NB4 (cell line): ENCODE measurements at regions not wholly inside any gene's neighbourhood (a gene's known extent, or its start where the extent isn't known, plus 50 kb on each side); places are given as distances from the start of the nearest gene placed in this dataset.

Experiments
- DNase-seq: peaks from one replicate; pipeline ENCODE4 v3.0.0; 2010; ENCODE audit warnings: low read depth
- H3K4me3 ChIP-seq: one replicate; pipeline ENCODE4 v1.5.1; 2011; ENCODE audit warnings: mild to moderate bottlenecking, low read depth, low read length, moderate library complexity
- CTCF ChIP-seq: IDR thresholded peaks from one replicate; pipeline ENCODE4 v1.5.1; 2012; ENCODE audit warnings: low read depth, low read length
- MAX ChIP-seq: IDR thresholded peaks from 2 replicates; pipeline ENCODE4 v1.6.1; 2011; ENCODE audit warnings: low read depth, low read length
- MYC ChIP-seq: IDR thresholded peaks from 2 replicates; pipeline ENCODE4 v1.6.1; 2011; ENCODE audit warnings: low read depth, low read length
- POLR2A ChIP-seq: IDR thresholded peaks from 2 replicates; pipeline ENCODE4 v1.6.1; 2011; ENCODE audit warnings: mild to moderate bottlenecking; ENCODE audit not compliant: insufficient read length; ENCODE audit errors: extremely low read depth

GRCh38 chr7:42687211-42688055, 224.4 kb downstream of the C7orf25 start:
- TF ChIP-seq POLR2A (no peak), MAX (no peak), CTCF (no peak), MYC (no peak)
- H3K4me3 ChIP-seq = no peak overlapping the region
- DNase-seq = no peak

- DNase-seq = no peak
- H3K4me3 ChIP-seq = no peak overlapping the region
- TF ChIP-seq MAX = no peak
- TF ChIP-seq CTCF = no peak
- no peak for TF ChIP-seq POLR2A
- TF ChIP-seq MYC = no peak
Observed at GRCh38 chr7:42686594-42687156, 225.2 kb downstream of the C7orf25 start.

- no peak overlapping the region for H3K4me3 ChIP-seq
- DNase-seq = no peak
- no peak for TF ChIP-seq CTCF
- TF ChIP-seq MAX = no peak
- no peak for TF ChIP-seq POLR2A
- TF ChIP-seq MYC = no peak
Observed at GRCh38 chr7:42685911-42686310, 226.0 kb downstream of the C7orf25 start.

- TF ChIP-seq MAX (no peak), MYC (no peak), POLR2A (no peak), CTCF (no peak)
- no peak overlapping the region for H3K4me3 ChIP-seq
- no peak for DNase-seq
Observed at GRCh38 chr7:42677751-42678699, 233.8 kb downstream of the C7orf25 start.

GRCh38 chr7:42674541-42674940, 237.3 kb downstream of the C7orf25 start:
- TF ChIP-seq MAX = no peak
- TF ChIP-seq MYC = no peak
- no peak for TF ChIP-seq CTCF
- TF ChIP-seq POLR2A = no peak
- no peak for DNase-seq
- no peak overlapping the region for H3K4me3 ChIP-seq
